Neural cell (in vitro differentiated cells): ENCODE measurements at regions not wholly inside any gene's neighbourhood (a gene's known extent, or its start where the extent isn't known, plus 50 kb on each side); places are given as distances from the start of the nearest gene placed in this dataset.

Experiments used
- H2AFZ ChIP-seq: fragments of 200-600, 300-800 bp; sonication (generic), shearing (Covaris generic); 2 replicates; pipeline ENCODE4 v1.6.0; 2014; ENCODE audit warnings: low read depth, mild to moderate bottlenecking, antibody characterized with exemption, low read length, moderate library complexity
- H3F3A ChIP-seq: fragments of 200-600 bp; shearing (Covaris generic); 2 replicates; pipeline ENCODE4 v1.6.1; 2016; ENCODE audit warnings: mild to moderate bottlenecking, moderate library complexity, mixed read lengths, antibody characterized with exemption, low read length; ENCODE audit not compliant: insufficient read depth, poor library complexity, severe bottlenecking
- H3K27ac ChIP-seq: fragments of 200-600, 300-800 bp; sonication (generic), shearing (Covaris generic); 2 replicates; pipeline ENCODE4 v1.5.1; 2014; ENCODE audit warnings: mild to moderate bottlenecking, low read length, moderate library complexity
- H3K27me3 ChIP-seq: fragments of 300-800, 200-600 bp; sonication (generic), shearing (Covaris generic); 2 replicates; pipeline ENCODE4 v1.6.0; 2014; ENCODE audit warnings: mild to moderate bottlenecking, low read depth, low read length, moderate library complexity; ENCODE audit not compliant: insufficient read depth
- H3K36me3 ChIP-seq: fragments of 300-800, 200-600 bp; sonication (generic), shearing (Covaris generic); 2 replicates; pipeline ENCODE4 v1.5.1; 2014; ENCODE audit warnings: mild to moderate bottlenecking, antibody characterized with exemption, low read length, moderate library complexity; ENCODE audit not compliant: insufficient read depth
- H3K4me2 ChIP-seq: fragments of 300-800, 200-600 bp; sonication (generic), shearing (Covaris generic); 2 replicates; pipeline ENCODE4 v1.6.0; 2014; ENCODE audit warnings: mild to moderate bottlenecking, low read length
- H3K4me3 ChIP-seq: fragments of 300-800, 200-600 bp; sonication (generic), shearing (Covaris generic); 2 replicates; pipeline ENCODE4 v1.5.1; 2014; ENCODE audit warnings: mild to moderate bottlenecking, low read length, moderate library complexity
- H3K79me2 ChIP-seq: fragments of 200-600 bp; shearing (Covaris generic); replicated peaks from 2 replicates; pipeline ENCODE4 v1.6.0; 2014; ENCODE audit warnings: mild to moderate bottlenecking, low read length, moderate library complexity; ENCODE audit not compliant: insufficient read depth
- H3K9ac ChIP-seq: fragments of 300-800, 200-600 bp; sonication (generic), shearing (Covaris generic); 2 replicates; pipeline ENCODE4 v1.6.1; 2016; ENCODE audit warnings: mild to moderate bottlenecking, low read length, mixed read lengths
- H3K9me2 ChIP-seq: fragments of 200-600 bp; shearing (Covaris generic); 2 replicates; pipeline ENCODE4 v1.6.1; 2016; ENCODE audit warnings: mild to moderate bottlenecking, low read length, mixed read lengths; ENCODE audit not compliant: insufficient read depth
- H3K9me3 ChIP-seq: fragments of 200-600, 300-800 bp; sonication (generic), shearing (Covaris generic); 2 replicates; pipeline ENCODE4 v1.6.1; 2016; ENCODE audit warnings: mild to moderate bottlenecking, mixed run types, low read length, moderate library complexity, mixed read lengths
- H4K20me1 ChIP-seq: fragments of 200-600 bp; shearing (Covaris generic); 2 replicates; pipeline ENCODE4 v1.6.1; 2016; ENCODE audit warnings: mild to moderate bottlenecking, mixed run types; ENCODE audit not compliant: insufficient read depth
- EP300 ChIP-seq: fragments of 450-650 bp; conservative IDR thresholded peaks from 2 replicates; pipeline ENCODE4 v1.6.1; 2014; ENCODE audit warnings: antibody characterized with exemption, mild to moderate bottlenecking, moderate library complexity; ENCODE audit not compliant: poor library complexity, severe bottlenecking
- EZH2 ChIP-seq: fragments of 200-600, 300-800 bp; shearing (Covaris generic), sonication (generic); IDR thresholded peaks from 2 replicates; pipeline ENCODE4 v1.6.1; 2014; ENCODE audit warnings: antibody characterized with exemption, low read length, borderline replicate concordance, mild to moderate bottlenecking; ENCODE audit not compliant: insufficient read depth, poor library complexity, severe bottlenecking
- MXI1 ChIP-seq: fragments of 450-650 bp; conservative IDR thresholded peaks from 2 replicates; pipeline ENCODE4 v1.6.1; 2014; ENCODE audit warnings: antibody characterized with exemption, mild to moderate bottlenecking; ENCODE audit not compliant: poor library complexity, severe bottlenecking
- POLR2AphosphoS5 ChIP-seq: IDR thresholded peaks from 2 replicates; pipeline ENCODE4 v1.6.1; 2012
- RAD21 ChIP-seq: fragments of 450-650 bp; conservative IDR thresholded peaks from 2 replicates; pipeline ENCODE4 v1.6.1; 2014; ENCODE audit warnings: antibody characterized with exemption, mild to moderate bottlenecking, moderate library complexity
- SMC3 ChIP-seq: fragments of 450-650 bp; conservative IDR thresholded peaks from 2 replicates; pipeline ENCODE4 v1.6.1; 2014; ENCODE audit warnings: antibody characterized with exemption, mild to moderate bottlenecking, moderate library complexity; ENCODE audit not compliant: poor library complexity
- TAF1 ChIP-seq: IDR thresholded peaks from 2 replicates; pipeline ENCODE4 v1.6.1; 2012; ENCODE audit warnings: low read depth
- TF ChIP-seq, protein P1 (sequence below): IDR thresholded peaks from 2 replicates; pipeline ENCODE4 v1.6.1; 2012; ENCODE audit warnings: borderline replicate concordance
- TF ChIP-seq, protein P2 (sequence below): fragments of 450-650 bp; IDR thresholded peaks from 2 replicates; pipeline ENCODE4 v1.5.1; 2014; ENCODE audit warnings: antibody characterized with exemption, mild to moderate bottlenecking, moderate library complexity; ENCODE audit not compliant: poor library complexity, severe bottlenecking

DNA sequence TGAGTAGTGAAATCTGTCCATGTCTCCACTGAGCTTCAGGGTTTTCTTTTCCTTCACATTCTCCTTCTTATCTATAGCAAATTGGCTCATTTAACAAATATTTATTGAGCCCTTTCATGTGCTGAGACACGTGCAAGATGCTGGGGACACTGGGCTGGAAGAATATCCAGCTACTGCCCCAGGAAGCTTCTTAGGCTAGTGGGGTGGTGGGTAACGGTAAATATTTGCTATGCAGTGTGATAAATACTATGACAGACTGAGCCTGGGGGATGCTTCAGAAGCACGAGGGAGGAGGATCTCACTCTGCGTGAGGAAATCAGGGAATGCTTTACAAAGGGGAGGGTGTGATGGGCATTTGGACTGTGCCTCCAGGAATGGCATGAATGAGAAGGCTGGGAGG, 524.1 kb downstream of the GRIN2A start:
- H3K79me2 ChIP-seq = no peaks in the 10 kb centered on the region
- no peaks in the 10 kb centered on the region for H3K9me2 ChIP-seq
- no peaks in the 10 kb centered on the region for H3K9me3 ChIP-seq
- no peak overlapping the region for H3K27ac ChIP-seq
- H4K20me1 ChIP-seq = no peaks in the 10 kb centered on the region
- H3K36me3 ChIP-seq = no peaks in the 10 kb centered on the region
- no peak overlapping the region for H2AFZ ChIP-seq
- no peak overlapping the region for H3K4me3 ChIP-seq
- H3F3A ChIP-seq = no peaks in the 10 kb centered on the region
- TF ChIP-seq POLR2AphosphoS5 (no peak), RAD21 (no peak), MXI1 (no peak), EP300 (no peak)
- TF ChIP-seq, protein P1, sequence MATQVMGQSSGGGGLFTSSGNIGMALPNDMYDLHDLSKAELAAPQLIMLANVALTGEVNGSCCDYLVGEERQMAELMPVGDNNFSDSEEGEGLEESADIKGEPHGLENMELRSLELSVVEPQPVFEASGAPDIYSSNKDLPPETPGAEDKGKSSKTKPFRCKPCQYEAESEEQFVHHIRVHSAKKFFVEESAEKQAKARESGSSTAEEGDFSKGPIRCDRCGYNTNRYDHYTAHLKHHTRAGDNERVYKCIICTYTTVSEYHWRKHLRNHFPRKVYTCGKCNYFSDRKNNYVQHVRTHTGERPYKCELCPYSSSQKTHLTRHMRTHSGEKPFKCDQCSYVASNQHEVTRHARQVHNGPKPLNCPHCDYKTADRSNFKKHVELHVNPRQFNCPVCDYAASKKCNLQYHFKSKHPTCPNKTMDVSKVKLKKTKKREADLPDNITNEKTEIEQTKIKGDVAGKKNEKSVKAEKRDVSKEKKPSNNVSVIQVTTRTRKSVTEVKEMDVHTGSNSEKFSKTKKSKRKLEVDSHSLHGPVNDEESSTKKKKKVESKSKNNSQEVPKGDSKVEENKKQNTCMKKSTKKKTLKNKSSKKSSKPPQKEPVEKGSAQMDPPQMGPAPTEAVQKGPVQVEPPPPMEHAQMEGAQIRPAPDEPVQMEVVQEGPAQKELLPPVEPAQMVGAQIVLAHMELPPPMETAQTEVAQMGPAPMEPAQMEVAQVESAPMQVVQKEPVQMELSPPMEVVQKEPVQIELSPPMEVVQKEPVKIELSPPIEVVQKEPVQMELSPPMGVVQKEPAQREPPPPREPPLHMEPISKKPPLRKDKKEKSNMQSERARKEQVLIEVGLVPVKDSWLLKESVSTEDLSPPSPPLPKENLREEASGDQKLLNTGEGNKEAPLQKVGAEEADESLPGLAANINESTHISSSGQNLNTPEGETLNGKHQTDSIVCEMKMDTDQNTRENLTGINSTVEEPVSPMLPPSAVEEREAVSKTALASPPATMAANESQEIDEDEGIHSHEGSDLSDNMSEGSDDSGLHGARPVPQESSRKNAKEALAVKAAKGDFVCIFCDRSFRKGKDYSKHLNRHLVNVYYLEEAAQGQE = no peak
- TF ChIP-seq, protein P2, sequence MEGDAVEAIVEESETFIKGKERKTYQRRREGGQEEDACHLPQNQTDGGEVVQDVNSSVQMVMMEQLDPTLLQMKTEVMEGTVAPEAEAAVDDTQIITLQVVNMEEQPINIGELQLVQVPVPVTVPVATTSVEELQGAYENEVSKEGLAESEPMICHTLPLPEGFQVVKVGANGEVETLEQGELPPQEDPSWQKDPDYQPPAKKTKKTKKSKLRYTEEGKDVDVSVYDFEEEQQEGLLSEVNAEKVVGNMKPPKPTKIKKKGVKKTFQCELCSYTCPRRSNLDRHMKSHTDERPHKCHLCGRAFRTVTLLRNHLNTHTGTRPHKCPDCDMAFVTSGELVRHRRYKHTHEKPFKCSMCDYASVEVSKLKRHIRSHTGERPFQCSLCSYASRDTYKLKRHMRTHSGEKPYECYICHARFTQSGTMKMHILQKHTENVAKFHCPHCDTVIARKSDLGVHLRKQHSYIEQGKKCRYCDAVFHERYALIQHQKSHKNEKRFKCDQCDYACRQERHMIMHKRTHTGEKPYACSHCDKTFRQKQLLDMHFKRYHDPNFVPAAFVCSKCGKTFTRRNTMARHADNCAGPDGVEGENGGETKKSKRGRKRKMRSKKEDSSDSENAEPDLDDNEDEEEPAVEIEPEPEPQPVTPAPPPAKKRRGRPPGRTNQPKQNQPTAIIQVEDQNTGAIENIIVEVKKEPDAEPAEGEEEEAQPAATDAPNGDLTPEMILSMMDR = no peak
- H3K27me3 ChIP-seq = no peaks in the 10 kb centered on the region
- no peak overlapping the region for H3K9ac ChIP-seq
- no peak overlapping the region for H3K4me2 ChIP-seq

DNA sequence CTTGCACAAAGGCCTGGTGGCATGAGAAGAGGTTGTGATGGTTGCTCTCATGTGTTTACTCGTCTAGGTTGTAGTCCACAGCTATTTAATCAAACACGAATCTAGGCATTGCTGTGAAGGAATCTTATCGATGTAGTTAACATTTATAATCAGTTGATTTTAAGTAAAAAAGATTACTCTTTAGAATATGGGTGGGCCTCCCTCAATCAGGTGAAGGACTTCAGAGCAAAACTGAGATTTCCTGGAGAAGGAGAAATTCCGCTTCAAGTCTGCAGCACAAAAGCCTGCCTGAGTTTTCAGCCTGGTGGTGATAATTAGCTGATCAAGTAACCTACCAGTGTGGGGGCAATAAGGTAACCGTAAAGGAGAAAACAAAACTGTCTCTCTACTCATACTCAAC, 523.6 kb downstream of the GRIN2A start:
- no peak overlapping the region for H3K27ac ChIP-seq
- no peaks in the 10 kb centered on the region for H3K9me3 ChIP-seq
- H3F3A ChIP-seq = no peaks in the 10 kb centered on the region
- no peaks in the 10 kb centered on the region for H3K79me2 ChIP-seq
- H2AFZ ChIP-seq = no peak overlapping the region
- no peaks in the 10 kb centered on the region for H3K9me2 ChIP-seq
- no peaks in the 10 kb centered on the region for H3K27me3 ChIP-seq
- H3K4me2 ChIP-seq = no peak overlapping the region
- no peak for TF ChIP-seq EZH2
- TF ChIP-seq, protein P1 = no peak
- TF ChIP-seq TAF1 = no peak
- no peak for TF ChIP-seq POLR2AphosphoS5
- TF ChIP-seq SMC3 = no peak
- no peak for TF ChIP-seq MXI1
- no peak for TF ChIP-seq RAD21
- TF ChIP-seq, protein P2 = no peak
- H4K20me1 ChIP-seq = no peaks in the 10 kb centered on the region
- no peaks in the 10 kb centered on the region for H3K36me3 ChIP-seq
- no peak overlapping the region for H3K9ac ChIP-seq
- no peak overlapping the region for H3K4me3 ChIP-seq
